Erythroblast (primary cell): ENCODE measurements at regions not wholly inside any gene's neighbourhood (a gene's known extent, or its start where the extent isn't known, plus 50 kb on each side); places are given as distances from the start of the nearest gene placed in this dataset.

Experiments
- DNase-seq, 2 experiments: peaks; one replicate each; lab custom pipeline; 2025; lab: John Stamatoyannopoulos, UW
- GATA1 ChIP-seq: IDR thresholded peaks from 2 replicates; pipeline ENCODE4 v1.6.1; 2011; ENCODE audit warnings: low read depth, mild to moderate bottlenecking, control low read depth, low read length, moderate library complexity
- POLR2A ChIP-seq: IDR thresholded peaks from 2 replicates; pipeline ENCODE4 v1.6.1; 2011; ENCODE audit warnings: mild to moderate bottlenecking, low read length

DNA sequence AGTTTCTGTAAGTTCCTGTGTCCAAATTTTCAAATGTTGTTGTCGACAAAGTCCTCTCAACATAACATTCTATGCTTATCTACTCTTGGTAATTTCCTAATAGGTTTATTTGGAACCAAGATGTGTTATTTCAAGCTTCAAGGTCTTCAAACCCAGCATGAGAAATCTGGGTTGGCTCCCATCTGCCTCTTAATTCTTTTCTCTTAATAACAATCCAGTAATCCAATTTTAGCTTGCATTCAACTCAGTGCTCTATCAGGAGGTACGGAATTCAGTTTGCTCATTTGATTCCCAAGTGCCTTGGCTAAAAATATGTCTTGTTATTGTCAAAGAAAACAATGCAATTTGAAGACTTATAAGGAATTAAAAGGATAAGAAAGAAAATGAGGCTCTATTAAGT is 235.5 kb upstream of the MID1 start:
- TF ChIP-seq GATA1 = no peak
- no peak for DNase-seq

DNA sequence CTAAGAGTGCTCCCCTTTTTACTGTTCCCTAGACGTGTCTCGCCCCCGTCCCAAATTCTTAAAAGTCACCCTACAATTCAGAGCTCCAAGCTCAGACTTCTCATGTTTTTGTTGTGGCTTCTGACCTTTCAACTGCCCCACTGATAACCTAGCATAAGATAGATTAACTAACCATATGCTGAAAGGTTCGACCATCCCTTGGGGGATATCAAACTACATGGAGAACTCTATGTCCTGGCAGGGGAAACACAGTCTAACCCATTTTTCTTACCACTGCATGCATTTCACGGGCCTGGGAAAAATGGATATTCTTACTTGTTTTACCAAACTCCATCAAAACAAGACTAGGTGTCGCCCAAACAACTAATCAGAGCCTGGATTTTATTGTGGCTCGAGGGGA is 236.4 kb upstream of the MID1 start:
- TF ChIP-seq GATA1 (no peak), POLR2A (no peak)
- DNase-seq = no peak

DNA sequence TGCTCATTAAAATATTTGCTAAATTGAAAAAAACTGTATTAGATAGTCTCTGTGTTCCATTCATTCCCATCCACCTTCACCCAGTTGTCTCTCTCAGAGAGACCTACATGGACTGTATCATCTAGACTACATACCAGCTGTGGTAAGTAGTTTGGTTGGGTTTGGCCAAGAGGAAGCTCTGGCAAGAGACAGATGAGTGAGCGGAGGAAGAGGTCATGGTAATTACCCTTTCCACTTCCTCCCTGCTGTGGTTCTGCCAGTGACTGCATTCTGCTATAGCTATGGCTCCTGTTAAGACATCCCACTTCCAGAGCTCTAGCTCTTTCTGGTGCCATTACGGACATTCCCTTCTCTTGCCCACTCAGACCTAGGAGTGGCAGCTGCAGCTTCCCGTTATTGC is 239.0 kb upstream of the MID1 start:
- TF ChIP-seq GATA1 = no peak
- no peak for TF ChIP-seq POLR2A
- DNase-seq = no peak

DNA sequence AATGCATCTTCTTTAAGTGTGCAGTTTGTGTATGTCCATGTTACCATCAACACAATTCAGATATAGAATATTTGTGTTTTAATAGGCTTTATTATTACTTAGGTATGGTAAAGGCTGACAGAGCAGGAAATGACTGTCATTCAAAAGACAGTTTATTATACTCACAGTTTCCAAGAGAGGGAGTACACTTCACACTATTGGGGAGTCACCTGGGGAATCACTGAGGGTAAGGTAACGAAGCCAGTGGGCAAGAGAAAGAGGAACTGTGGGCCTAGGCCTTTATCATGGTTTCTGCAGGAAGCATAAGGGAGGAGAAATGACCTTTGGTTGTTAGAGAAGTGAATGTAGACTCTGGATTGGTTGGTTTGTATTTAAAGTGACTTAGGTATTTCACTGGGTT is 235.1 kb upstream of the HCCS start:
- no peak for TF ChIP-seq POLR2A
- TF ChIP-seq GATA1 = no peak
- no peak for DNase-seq

DNA sequence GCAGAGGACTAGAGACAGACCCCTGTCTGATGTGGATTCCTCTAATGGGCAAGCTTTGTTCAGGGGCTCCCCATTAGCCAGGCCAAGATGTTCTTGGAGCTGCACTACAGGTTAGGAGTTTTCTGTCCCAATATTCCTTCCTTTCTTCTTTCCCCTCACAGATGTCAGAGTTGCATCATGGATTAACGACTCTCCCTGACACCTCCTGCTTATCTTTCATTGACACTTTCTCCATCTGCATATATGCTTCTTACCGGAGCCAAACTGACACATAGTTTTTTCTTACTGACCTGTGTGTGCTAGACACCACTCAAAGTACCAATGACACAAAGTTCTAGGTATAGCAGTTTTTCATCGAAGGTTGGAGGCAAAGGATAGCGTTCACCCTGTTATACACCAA is 228.6 kb upstream of the HCCS start:
- no peak for DNase-seq
- TF ChIP-seq POLR2A = no peak
- TF ChIP-seq GATA1 = no peak

DNA sequence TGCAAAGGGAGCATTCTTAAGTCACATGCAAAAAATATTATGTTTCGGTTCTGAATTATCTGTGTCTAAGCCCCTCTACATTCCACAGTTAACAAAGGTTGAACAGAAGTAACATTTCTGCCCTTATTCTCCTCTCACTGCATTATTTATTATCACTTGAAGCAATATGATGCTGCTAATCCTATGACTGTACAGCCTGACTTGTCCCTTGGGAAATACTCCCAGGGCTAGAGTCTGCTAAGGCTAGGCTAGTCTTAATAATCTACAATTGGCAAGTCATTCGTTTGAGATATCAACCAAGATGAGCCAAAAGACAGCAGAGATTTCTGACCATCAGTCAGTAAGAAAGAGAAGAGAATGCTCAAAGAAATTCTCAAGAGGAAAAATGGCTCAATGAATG is 226.9 kb upstream of the HCCS start:
- TF ChIP-seq POLR2A = no peak
- TF ChIP-seq GATA1 = no peak
- DNase-seq = no peak

DNA sequence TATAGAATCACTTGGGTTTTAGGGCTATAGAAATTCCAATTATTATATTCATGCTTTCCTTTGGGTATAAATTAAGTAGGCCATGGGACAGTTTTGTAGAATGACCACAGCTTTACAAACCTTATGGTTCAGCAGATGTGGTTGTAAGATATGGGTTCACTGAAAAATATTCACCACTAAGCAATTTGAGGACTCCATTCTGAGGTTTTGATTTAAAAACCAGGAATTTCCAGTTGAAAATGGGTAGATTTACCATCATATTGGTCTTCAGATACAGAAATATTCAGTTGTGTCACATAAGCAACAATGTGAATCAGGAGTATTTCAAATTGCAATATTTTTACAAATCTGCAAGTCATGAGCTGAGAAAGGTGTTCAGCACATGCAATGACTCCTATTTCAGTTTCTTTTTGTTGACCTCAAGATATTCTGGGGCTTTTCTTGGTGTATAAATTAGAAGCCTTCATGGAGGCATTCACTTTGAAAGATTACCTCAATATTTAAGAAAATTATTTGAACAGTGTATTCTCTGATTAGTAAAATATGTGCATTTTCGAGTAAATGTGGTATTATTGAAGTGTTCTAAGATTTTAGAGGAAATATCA is 218.4 kb upstream of the HCCS start:
- TF ChIP-seq GATA1 (no peak), POLR2A (no peak)
- DNase-seq = no peak

DNA sequence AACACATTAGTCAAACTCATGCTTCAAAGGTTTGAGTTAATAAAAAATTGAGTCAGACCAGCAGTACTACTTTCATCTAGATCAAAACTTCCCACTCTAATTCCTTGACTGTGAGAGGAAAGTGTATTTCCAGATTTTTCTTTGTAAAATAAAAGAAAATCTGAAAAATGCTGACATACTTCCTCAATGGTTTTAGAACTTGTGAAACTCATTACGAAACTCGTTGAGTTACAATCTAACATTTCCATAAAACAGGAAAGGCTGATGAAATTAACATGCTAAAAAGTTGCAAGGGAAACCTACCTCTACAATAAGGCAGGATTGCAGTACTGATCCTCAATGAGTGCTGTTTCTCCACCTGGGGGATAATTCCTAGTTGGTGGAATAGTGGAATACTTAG is 217.8 kb upstream of the HCCS start:
- no peak for DNase-seq
- TF ChIP-seq GATA1 (no peak), POLR2A (no peak)

DNA sequence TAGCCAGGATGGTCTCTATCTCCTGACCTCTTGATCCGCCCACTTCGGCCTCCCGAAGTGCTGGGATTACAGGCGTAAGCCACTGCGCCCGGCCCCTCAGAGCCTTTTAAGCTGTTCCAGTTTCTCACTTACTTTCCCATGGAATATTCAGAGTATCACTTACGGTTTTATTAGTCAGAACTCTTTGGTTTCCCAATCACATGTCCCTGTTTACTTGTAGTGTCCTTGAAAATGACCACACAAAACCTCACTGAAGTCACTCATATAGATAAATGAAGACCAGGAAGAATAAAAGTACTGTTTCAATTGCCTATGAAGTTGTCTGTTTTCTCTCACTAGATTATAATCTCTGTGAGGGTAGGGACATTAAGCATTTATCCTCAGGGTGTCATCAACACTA is 217.2 kb upstream of the HCCS start:
- no peak for TF ChIP-seq GATA1
- TF ChIP-seq POLR2A = no peak

DNA sequence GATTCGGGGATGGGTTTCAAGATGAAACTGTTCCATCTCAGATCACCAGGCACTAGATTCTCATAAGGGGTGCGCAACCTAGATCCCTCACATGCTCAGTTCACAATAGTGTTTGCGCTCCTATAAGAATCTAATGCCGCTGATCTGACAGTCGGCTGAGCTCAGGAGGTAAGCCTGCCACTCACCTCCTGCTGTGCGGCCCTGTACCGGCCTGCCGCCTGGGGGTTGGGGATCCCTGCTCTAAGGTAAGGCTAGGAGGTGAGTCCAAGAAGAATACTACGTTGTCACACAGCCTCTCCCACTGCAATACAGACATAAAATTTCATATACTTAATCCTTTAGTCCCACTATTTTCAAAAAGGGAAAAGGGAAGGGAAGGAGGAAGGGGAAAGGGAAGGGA is 213.4 kb upstream of the HCCS start:
- TF ChIP-seq POLR2A (no peak), GATA1 (no peak)
- DNase-seq = no peak

More for the DNA sequence above, 217.2 kb upstream of the HCCS start:
- DNase-seq = no peak

DNA sequence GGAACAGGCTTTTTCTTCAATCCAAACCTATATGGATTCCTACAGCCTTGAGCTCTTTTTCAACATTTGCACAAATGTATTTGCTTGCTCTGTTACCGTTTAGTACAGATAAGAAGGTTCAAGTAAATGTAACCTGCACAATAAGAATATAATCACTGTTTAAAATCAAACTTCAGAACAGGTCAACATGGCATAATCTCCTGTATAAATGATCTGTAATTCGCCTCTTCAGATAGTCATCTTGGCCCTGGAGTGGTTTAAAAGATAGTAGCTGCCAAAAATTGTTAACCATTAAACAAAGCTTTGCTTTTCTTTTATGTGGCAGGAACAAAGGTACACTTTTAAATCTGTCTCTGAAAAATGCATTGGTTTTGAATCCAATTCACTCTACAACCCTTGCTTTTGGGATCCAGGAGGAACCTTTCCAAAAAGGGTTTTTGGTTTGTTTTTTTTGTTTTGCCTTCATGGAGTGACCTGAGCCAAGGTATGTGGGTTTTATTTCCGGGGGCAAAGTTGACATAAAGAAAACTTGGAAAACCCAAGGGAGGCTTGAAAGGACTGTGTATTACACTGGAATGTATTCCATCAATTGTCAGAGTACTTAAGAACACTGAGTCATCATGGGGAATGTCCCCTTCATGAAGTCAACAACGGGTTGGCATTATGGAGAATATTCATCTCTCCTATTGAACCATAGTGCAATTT is 210.4 kb upstream of the HCCS start:
- no peak for DNase-seq
- TF ChIP-seq GATA1 (no peak), POLR2A (no peak)

DNA sequence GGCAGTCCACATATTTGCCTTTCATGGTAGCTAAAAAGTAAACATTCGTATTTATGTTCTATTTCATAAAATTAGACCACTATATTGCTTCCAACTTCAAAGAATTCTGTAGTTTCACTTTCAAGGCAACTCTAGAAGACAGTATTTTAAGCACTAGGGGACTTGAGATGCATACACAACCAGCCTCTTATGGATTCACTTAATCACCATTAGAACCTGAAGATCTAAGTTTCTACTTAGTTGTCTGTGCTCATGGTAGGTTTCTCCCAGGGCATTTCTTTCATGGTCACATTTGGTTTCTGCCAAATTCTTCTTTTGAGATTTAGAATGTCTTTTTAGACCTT is 209.9 kb upstream of the HCCS start:
- TF ChIP-seq POLR2A = no peak
- no peak for TF ChIP-seq GATA1
- DNase-seq = no peak

DNA sequence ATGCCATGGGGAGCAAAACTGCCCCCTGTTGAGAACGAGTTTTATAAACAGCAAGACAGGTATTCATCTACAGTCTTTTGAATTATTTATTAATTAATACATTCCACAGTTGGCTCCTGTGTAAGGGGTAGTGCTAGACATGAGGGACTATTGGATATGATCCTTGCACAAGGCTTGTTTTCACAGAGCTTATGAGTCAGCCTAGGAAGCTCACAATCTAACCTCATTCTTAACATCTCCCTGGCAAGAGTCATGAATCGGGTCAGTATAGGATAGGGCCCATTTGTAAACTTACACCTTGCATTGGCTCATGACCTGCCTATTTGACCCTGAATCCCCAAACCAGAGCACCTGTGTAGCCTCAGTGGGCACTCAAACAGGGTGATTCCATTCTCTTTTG is 209.1 kb upstream of the HCCS start:
- DNase-seq = no peak
- TF ChIP-seq POLR2A (no peak), GATA1 (no peak)

DNA sequence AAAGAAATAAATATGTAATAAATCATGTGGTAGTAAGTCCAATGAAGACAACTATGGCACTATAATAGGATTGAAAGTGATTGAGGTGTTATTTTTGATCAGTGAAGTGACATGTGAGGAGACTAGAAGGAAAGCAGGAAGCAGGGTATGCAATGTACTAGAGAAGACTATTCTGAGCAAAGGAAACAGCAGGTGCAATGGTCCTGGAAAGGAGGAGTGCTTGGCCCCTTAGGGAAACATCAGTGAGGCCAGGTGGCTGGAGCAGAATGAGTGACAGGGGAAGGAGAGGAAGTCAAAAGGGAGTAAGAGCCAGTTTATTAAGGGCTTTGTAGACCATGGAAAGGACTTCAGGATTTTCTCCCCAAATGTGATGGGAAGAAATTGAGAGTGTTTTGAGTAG is 207.6 kb upstream of the HCCS start:
- no peak for TF ChIP-seq POLR2A
- no peak for TF ChIP-seq GATA1
- DNase-seq = no peak

DNA sequence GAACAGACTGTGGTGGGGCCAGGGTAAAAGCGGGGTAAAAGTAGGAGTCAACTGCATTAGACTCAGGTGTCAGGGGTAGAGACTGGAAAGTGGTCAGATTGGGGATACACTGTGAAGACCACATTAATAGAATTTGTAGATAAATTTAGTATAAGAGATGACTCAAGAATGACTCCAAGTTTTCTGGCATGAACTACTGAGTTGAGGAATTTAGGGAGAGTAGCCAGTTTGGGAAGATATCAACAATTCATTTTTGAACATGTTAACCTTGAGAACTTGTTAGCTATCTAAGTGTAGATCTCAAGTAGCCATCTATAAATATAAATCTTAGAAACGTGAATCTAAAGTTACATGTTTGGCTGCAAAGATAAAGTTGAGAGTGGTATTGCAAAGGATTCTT is 206.9 kb upstream of the HCCS start:
- TF ChIP-seq GATA1 (no peak), POLR2A (no peak)
- DNase-seq = no peak
